GM18861 (cell line): ENCODE measurements at regions not wholly inside any gene's neighbourhood (a gene's known extent, or its start where the extent isn't known, plus 50 kb on each side); places are given as distances from the start of the nearest gene placed in this dataset.
A peak's percentile ranks its signal among the peaks of the same experiment; 100 is the strongest.

Source experiments
- ATAC-seq: cut with Tn5 transposase; IDR thresholded peaks from one replicate; pipeline ENCODE4 v1.9.1; 2021; ENCODE audit not compliant: unreplicated experiment

DNA sequence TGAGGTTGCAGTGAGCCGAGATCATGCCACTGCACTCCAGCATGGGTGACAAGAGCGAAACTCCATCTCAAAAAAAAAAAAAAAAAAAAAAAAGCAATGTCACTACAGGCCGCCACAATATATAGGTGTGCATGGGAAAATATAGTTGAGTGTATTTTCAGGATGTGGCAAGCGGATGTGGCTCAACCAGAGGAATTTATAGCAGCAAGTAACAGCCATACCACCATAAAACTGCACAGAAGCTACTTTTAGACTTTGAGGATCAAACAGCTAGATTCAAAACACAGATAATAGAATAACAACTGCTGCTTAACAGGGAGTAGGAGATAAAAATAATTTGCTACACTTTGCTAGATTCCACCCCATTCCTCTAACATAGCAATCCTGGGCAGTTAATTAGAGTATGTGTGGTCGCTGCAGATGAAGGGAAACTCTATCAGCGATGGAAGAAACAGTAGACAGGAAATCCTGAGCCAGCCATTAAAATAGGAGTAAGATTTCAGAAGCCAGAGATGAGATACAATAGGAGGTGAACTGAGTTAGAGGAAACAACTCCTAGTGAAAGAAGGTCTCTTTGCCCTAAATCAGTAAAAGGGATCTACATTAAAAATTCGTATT is 318.7 kb upstream of the STT3B start:
- ATAC-seq = peak; percentile 69

GRCh38 chr3:31218082-31218481 is 314.6 kb upstream of the STT3B start:
- ATAC-seq = no peak

DNA sequence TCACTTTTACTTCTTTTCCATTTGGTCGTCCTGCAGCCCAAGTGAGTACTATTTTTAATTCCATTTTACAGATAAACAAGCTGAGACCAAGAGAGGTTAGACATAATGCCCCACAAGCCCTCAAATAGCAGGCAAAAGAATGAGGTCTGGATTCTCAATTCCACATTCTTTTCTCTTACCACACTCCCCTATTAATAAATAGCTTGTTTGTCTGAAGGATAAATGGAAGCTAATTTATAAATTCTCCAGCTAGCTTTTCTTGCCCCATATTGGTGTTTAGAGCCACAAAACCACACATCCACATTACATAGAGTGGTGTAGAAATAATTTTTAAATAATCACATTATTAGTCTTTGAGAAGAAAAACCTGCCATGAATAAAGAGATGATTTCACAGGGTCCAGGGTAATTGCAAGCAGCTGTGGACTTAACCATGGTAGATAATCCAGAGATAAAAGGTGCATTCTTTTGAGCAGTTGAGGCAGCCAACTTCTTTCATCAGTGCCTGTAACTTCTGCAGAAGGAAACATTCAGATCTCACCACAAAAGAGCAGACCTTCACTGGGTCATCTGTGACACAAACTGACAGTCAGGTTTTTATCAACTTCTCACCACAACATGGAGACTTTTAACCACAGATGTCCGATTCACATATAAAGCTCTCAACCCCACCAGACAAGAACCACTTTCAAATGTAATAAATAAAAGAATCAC is 313.4 kb upstream of the STT3B start:
- ATAC-seq = peak; percentile 83

DNA sequence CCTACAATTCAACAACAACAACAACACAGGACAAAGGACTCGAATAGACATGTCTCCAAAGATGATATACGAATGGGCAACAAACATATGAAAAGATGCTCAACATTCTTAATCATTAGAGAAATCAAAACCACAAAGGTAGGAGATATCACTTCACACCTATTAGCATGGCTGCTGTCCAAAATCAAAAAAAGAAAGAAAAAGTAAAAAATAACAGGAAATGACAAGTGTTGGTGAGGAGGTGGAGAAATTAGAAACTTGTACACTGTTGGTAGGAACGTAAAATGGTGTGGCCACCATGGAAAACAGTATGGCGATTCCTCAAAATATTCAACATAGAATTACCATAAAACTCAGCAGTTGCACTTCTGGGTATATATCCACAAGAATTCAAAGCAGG is 312.3 kb upstream of the STT3B start:
- ATAC-seq = no peak

- ATAC-seq = no peak
These were observed 309.4 kb upstream of the STT3B start for GRCh38 chr3:31223278-31223677.

GRCh38 chr3:31224936-31225335 is 307.8 kb upstream of the STT3B start:
- ATAC-seq = no peak

DNA sequence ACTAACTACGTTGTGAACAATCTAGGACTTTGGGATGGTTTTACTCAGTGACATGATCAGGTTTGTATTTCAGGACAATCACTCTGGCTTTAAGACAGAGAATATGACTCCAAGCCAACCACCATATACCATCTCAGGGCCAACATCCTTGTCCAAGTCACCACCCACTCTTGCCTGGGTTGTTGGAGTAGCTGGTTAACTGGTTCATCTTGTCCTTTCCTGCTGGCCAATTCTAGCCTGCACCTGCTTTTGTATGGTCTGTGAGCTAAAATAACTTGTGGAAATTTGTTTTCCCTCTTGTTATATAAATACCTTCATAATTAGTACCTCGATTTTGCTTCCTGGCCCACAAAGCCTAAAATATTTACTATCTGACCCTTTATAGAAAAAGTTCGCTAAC is 306.8 kb upstream of the STT3B start:
- no peak for ATAC-seq

DNA sequence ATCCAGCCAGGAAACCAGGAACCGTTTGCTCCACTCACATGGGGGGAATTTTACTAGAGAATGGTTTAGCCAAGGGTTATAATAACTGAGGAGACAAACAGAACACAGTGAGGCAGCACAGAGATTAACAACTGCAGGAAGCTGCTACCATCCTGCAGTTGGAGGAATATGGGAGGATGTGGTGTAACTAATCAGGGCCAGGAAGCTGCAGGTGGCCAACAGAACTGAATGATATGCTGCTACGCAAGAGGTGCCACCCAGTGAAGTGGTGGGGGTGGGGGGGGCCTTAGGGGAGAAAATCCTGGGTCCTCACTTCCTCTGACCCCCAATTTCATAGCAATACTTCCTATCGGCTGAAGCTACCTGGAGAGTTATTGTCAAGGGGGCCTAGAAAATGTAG is 306.4 kb upstream of the STT3B start:
- no peak for ATAC-seq

DNA sequence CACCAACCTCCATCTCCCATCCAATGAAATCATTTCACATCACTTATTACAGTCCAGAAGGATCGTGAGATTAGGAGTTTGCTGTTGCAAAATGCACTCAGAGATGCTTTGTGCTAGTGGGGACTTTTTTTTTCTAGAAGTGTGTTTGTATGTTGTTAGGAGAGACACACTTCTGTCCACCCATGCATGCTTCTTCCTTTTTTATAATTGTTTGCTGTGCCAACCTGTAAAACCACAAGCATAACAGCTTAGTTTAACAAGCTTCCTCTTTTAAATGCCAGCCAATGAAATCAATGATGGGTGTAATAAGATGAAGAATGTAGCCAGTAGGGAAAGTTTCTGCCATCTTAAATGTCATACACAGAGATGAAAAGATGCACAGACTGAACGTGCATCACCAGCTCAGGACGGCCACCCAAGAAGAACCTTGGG is 305.6 kb upstream of the STT3B start:
- peak; percentile 65 for ATAC-seq

DNA sequence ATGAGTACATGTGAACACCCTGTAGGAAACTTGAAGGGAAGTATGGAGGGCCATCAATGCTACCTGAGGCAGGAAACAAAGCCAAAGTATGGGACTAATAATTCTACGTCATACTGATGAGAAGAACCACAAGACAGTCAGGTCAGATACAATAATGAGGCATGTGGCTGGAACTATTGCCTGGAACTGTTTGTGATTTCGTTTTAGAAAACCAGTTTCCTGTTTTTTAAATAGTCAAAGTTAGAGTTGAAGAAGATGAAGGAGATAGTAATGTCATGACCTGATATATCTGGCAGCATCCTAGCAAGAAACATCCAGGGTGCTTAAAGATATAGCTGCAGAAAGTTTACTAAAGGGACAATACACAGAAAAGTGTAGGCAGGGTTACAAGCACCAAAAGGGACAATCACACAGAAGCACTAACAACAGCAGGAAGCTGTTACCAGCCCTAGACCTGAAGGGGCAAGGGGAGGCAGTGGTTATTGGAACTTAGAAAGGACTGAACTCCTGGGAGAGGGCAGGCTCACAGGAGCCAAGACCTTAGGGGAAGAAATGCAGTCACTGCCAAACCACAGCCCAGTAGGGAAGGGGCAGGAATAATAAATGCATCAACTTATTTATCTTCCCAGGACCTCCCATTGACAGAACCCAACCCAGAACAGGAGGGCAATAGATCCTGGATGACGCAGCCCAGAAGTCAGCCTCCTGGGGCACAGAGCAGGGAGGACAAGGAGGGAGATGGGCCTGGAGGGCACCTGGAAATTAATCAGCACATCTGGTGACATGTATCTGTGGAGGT is 302.1 kb upstream of the STT3B start:
- ATAC-seq = no peak

- ATAC-seq = no peak
These were observed 300.4 kb upstream of the STT3B start for GRCh38 chr3:31232055-31233025.

GRCh38 chr3:31234145-31234544 is 298.6 kb upstream of the STT3B start:
- ATAC-seq = no peak

DNA sequence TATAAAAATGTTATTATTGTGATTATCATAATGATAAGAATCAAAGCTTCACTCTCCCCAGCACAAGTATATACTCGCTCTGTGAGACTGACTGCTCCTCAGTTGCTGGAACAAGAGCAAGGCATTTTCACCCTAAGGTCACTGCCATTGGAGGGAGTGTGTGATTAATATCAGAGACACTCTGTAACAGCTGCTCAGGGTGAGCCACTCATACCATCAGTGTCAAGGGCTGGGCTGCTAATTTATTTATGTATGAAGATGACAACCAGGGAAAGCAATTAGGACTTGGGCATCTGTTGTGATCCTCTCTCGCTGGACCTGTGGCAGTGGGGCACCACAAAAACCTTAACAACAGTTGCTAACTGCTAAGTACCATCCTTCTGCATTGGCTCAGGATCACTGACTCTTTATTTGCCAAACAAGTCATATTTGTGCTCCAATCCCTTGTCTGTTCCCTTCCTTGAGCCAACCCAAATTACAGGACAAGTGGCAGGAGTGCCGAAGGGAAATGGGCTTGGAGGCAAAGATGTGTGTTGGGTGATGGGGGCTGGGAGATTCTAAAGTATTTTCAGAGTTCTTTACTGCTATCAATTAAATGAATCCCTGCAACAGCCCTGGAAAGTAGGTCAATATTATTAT is 297.5 kb upstream of the STT3B start:
- ATAC-seq = no peak

DNA sequence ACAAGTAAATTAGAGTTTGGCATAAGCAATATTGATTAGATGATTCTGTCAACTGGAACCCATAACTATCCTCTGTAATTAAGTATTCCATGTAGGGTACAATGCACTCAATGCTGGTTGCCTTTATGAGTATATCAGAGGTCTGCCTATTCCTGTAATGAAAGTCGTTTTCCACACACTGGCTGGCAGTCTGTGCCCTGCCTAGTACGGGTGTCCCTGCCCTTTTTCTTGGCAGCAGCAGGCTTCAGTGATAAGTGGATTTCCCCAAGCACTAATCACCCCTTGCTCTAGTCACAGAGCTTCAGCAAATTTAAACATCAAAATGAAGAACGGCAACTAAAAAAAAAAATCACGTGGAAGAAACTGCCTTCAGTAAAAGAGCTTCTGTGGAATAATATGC is 294.8 kb upstream of the STT3B start:
- ATAC-seq = no peak

DNA sequence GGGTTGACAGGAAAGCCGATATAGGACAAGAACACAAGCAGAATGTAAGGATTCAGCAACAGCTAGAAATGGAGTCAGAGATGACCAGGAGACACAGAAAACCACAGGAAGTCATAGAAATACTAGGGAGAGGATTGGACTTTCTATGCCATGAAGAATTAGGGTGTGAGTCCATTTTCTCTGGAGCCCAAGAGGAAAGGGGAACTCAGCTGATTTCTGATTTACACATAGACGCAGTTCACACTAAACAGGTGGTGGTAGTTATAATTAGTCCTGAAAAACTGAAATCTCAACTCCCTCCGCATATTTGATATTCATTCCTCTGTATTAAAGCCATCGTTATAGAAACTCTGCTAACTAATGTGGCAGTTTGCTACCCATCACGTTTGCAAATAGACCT is 292.7 kb upstream of the STT3B start:
- ATAC-seq = no peak

GRCh38 chr3:31240466-31240865 is 292.3 kb upstream of the STT3B start:
- ATAC-seq = peak; percentile 25

DNA sequence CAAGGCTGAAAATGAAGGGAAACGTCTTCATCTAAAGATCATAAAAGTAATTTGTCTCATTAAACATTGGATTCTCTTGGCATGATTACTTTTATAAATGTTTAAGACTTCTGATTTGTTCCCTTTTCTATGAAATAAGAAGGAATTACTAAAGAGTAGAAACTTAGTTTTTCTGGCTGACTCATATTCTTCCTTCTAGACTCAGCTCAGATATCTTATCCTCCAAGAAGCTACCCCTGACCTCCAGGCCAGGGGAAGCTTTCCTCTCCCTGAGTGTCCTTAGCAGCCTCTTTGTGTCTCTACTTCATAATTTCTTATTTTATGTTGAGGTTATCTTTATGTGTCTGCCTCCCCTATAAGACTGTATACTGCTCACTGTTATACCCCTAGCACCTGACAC is 291.9 kb upstream of the STT3B start:
- ATAC-seq = peak; percentile 27

GRCh38 chr3:31241533-31241932 is 291.2 kb upstream of the STT3B start:
- no peak for ATAC-seq

DNA sequence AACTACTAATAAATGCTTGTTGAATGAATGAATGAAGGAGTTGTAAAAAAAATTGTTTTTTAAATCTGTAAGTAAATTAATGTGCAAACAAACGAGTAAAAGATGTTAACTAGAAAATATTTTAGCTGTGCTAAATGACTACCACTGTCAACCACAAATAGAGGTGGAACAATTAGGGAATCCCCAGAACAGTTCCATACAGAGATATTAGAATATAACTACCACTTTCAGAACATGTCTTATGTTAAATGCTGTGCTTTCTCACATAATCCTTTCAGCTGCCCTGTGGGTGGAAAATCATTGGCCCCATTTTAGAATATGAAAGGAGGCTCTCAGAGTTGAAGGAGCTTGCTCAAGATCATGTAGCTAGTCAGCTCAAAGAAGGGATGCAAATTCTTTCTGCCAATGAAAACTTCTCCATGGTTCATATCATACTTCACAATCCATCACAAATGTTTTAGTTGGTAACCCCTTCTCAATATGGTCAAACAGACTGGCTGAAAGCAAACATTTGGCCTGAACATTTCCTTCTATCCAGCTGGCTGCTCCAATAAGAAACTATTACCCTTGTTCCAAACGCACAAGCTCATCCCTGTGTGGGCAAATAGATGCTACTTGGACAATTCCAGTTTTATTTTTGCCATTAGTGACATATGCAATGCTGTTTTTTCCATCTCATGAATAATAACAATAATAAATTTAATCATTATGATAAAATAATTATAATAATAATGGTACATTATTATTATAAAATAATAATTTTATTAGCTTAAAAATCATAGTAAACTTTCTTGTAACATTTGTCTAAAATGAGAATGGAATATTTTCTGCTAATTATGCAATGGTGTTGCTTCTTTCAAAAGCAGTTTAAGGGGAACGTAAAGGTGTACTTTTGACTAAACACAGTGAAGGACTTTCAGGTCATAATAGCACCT is 290.4 kb upstream of the STT3B start:
- ATAC-seq = peak; percentile 65
